ENCODE measurements at regions not wholly inside any gene's neighbourhood (a gene's known extent, or its start where the extent isn't known, plus 50 kb on each side); places are given as distances from the start of the nearest gene placed in this dataset.
A peak's percentile ranks its signal among the peaks of the same experiment; 100 is the strongest.

DNA sequence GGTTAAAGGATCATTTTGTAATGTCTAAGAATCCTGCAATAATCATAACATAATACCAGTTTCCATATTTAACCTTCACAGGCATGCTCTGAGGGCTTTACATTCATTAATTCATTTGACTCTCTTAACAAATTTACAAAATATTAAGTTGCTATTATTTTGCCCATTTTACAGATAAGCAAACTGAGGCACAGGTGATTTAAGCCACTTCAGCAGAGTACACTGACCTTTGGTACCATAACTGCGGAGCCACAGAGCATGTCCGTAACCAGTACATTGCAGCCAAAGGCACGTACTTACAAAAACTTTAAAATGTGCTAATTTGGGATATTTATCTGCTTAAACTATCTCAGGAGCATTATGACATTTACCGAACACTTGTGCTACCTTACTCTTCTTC is 169.4 kb upstream of the MYO16 start:
- Mint-ChIP-seq H3K9me3 (peaks cover 1% of the 10 kb centered on the region), H3K4me3 (no peak overlapping the region), H3K4me1 (no peaks in the 10 kb centered on the region), H3K36me3 (no peaks in the 10 kb centered on the region), H3K27ac (no peak overlapping the region), H3K27me3 (no peaks in the 10 kb centered on the region)
- POLR2A ChIA-PET, result no interaction called here
- DNase-seq (no peak), ATAC-seq (ENCODE audit: low read depth) (no peak)

DNA sequence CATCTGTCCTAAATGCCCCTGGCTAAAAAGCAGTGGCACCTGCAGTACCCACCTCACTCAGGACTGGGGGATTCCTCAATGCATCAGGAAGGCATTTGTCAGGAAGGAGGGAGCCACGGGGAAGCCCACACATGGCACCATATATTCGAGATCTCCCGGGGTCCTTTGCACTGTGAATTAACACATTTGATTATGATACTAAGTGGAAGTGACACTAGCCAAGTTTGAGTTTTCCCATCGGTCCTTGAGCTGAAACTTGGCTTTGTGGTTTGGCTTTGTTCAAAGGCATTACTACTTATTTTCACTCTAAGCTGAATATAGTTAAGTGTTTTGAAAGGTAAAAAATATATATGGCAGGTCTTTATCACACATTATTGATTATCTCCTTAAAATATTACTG is 168.7 kb upstream of the MYO16 start:
- no peak overlapping the region for H3K4me3 Mint-ChIP-seq

DNA sequence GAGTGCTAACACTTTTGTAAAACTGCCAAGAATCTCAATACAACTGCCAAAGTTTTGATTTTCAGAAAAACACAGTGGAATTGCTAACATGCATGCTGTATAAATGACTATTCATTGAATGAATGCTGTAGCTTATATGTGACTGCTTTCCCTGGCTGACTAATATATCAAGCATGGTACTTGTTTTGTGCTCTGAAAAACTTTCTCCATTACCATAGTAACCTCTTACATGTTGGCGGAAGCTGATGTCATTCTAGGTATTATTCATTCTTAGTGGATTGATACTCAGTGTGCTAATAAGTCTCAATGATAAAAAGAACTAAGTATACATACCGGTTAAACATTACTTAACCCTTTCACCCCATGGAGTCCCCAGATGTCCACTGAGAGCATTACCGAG is 166.1 kb upstream of the MYO16 start:
- Mint-ChIP-seq H3K36me3 (no peaks in the 10 kb centered on the region), H3K4me1 (no peaks in the 10 kb centered on the region), H3K27ac (no peak overlapping the region), H3K9me3 (peaks cover 1% of the 10 kb centered on the region), H3K4me3 (no peak overlapping the region), H3K27me3 (no peaks in the 10 kb centered on the region)
- DNase-seq, result no peak
- no peak for ATAC-seq (ENCODE audit: low read depth)
- POLR2A ChIA-PET, result no interaction called here

More for the DNA sequence above, 168.7 kb upstream of the MYO16 start:
- ATAC-seq (ENCODE audit: low read depth) (no peak), DNase-seq (no peak)
- Mint-ChIP-seq H3K9me3 (peaks cover 1% of the 10 kb centered on the region), H3K27me3 (no peaks in the 10 kb centered on the region), H3K27ac (no peak overlapping the region), H3K36me3 (no peaks in the 10 kb centered on the region), H3K4me1 (no peaks in the 10 kb centered on the region)
- POLR2A ChIA-PET, result no interaction called here

DNA sequence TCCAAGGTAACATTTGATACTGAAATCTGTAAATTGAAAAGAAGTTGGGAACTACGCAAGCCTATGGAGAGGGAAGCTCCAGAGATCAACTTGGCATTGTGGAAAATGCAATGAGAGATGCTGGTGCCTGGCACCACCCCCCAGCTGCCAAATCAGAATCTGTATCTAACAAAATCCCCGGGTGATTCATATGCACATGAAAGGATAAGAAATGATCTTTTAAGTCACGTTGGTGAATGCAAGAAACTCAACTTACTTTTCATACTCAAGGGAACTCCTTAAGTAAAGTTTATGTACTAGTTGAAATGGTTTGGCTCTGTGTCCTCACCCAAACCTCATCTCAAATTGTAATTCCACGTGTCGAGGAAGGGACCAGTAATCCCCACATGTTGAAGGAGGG is 158.5 kb upstream of the MYO16 start:
- no peak overlapping the region for H3K27ac Mint-ChIP-seq
- peaks cover 8% of the 10 kb centered on the region for H3K9me3 Mint-ChIP-seq
- H3K4me3 Mint-ChIP-seq, result no peak overlapping the region
- POLR2A ChIA-PET, result no interaction called here
- DNase-seq (no peak), ATAC-seq (ENCODE audit: low read depth) (no peak)
- H3K36me3 Mint-ChIP-seq, result no peaks in the 10 kb centered on the region
- H3K4me1 Mint-ChIP-seq, result no peaks in the 10 kb centered on the region
- H3K27me3 Mint-ChIP-seq, result no peaks in the 10 kb centered on the region

DNA sequence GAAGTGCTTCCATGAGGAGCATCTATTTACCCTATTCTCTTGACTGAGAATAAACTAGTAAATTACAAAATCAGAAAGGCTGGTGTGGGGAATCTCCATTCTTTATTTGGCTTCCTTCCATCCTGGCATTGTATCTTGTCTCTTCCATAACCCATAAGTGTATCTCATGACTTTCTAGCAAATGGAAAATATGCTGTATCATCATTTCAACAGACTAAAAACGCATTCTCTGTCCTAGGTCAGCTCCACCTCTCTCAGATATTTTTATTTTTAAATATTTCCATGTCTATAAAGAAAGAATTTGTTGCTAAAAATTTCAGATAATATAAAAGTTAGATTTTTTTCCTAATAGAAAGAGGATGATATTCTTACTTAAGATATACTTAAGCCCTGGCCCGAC is 154.2 kb upstream of the MYO16 start:
- Mint-ChIP-seq H3K4me1 (no peaks in the 10 kb centered on the region), H3K27me3 (no peaks in the 10 kb centered on the region), H3K9me3 (peaks cover 8% of the 10 kb centered on the region), H3K4me3 (no peak overlapping the region), H3K27ac (no peak overlapping the region), H3K36me3 (no peaks in the 10 kb centered on the region)
- DNase-seq, result no peak
- ATAC-seq (ENCODE audit: low read depth), result no peak
- POLR2A ChIA-PET, result no interaction called here

DNA sequence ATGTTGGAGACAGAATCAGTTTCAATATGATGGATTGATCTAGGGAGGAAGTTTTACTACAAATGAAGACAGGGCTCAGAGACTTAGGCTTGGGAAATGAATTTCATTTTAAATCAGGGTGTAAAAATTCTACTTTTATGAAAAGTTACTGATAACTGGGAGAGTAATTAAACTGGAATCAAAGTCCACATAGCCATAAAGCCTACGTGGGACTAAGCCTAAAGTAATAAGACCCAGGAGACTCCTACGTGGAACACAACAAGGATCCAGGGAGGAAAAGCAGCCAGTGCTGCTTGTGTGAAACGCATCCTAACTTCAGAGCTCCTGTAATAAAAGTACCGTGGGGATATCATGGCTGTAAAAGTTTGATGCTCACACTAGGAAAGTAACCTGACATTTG is 152.0 kb upstream of the MYO16 start:
- H3K9me3 Mint-ChIP-seq, result no peaks in the 10 kb centered on the region
- no peak overlapping the region for H3K27ac Mint-ChIP-seq
- H3K36me3 Mint-ChIP-seq, result no peaks in the 10 kb centered on the region
- no peak for DNase-seq
- H3K27me3 Mint-ChIP-seq, result no peaks in the 10 kb centered on the region
- no peaks in the 10 kb centered on the region for H3K4me1 Mint-ChIP-seq
- POLR2A ChIA-PET, result no interaction called here
- ATAC-seq (ENCODE audit: low read depth), result no peak
- H3K4me3 Mint-ChIP-seq, result no peak overlapping the region

DNA sequence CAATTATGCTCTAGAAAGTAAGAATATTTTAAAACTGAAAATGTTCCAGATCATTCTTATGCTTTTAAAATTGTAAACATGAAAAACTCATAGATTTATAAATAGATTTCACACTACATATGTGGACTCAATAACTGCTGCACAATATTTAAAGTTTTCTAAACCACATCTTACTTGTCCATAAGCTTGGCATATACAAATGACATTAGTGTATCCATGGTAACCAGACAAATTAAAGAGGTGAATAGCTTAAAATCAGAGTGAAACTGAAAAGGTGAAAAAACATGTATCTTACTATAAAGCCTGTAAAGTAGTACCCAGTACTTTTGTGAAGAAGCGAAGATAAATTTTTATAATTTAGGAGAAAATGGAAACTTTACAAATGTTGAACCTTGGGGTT is 151.2 kb upstream of the MYO16 start:
- DNase-seq (no peak), ATAC-seq (ENCODE audit: low read depth) (no peak)
- Mint-ChIP-seq H3K27me3 (no peaks in the 10 kb centered on the region), H3K36me3 (no peaks in the 10 kb centered on the region), H3K4me3 (no peak overlapping the region), H3K9me3 (no peaks in the 10 kb centered on the region), H3K27ac (no peak overlapping the region), H3K4me1 (no peaks in the 10 kb centered on the region)
- POLR2A ChIA-PET, result no interaction called here

DNA sequence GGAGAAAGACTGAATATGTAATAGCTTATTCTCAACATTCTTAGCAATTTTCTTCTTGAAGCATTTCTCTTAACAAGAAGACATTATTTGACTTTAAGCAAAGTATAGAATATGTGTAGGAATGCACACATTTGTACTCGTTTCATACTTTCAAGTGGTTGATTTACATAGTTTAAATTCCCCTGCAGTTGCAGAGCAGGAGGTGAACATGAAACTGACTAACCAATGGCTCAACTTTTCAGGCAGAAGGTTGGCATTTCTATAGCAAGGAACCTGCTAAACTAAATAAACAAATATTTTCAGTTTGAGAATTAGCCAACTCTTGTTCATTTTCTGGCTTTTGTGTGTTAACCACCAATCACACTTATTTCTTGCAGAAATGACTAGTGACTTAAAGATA is 145.4 kb upstream of the MYO16 start:
- no peaks in the 10 kb centered on the region for H3K4me1 Mint-ChIP-seq
- POLR2A ChIA-PET, result no interaction called here
- DNase-seq, result no peak
- no peaks in the 10 kb centered on the region for H3K36me3 Mint-ChIP-seq
- no peak for ATAC-seq (ENCODE audit: low read depth)
- H3K4me3 Mint-ChIP-seq, result no peak overlapping the region
- no peaks in the 10 kb centered on the region for H3K27me3 Mint-ChIP-seq
- H3K9me3 Mint-ChIP-seq, result no peaks in the 10 kb centered on the region
- no peak overlapping the region for H3K27ac Mint-ChIP-seq

DNA sequence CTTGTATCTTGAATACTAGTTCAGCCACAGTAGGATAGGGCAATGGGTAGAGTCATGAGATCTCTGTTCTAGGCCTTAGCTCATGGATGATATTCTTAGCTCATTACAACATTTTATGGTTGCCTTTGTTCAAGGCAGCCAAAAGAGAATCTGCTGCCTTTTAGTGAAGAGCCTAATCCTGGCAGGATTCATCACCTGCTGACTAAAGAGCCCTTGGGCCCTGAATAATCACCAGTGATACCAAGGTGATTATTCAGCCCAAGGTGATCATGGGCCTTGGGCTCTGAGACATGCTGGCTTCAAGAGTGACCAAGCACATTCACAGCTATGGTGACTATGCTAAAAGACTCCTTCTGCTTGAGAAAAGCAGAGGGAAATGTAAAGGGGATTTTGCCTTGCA is 143.3 kb upstream of the MYO16 start:
- Mint-ChIP-seq H3K9me3 (no peaks in the 10 kb centered on the region), H3K36me3 (no peaks in the 10 kb centered on the region), H3K27ac (no peak overlapping the region), H3K27me3 (no peaks in the 10 kb centered on the region), H3K4me3 (no peak overlapping the region), H3K4me1 (no peaks in the 10 kb centered on the region)
- ATAC-seq (ENCODE audit: low read depth) (no peak), DNase-seq (no peak)
- POLR2A ChIA-PET, result no interaction called here

DNA sequence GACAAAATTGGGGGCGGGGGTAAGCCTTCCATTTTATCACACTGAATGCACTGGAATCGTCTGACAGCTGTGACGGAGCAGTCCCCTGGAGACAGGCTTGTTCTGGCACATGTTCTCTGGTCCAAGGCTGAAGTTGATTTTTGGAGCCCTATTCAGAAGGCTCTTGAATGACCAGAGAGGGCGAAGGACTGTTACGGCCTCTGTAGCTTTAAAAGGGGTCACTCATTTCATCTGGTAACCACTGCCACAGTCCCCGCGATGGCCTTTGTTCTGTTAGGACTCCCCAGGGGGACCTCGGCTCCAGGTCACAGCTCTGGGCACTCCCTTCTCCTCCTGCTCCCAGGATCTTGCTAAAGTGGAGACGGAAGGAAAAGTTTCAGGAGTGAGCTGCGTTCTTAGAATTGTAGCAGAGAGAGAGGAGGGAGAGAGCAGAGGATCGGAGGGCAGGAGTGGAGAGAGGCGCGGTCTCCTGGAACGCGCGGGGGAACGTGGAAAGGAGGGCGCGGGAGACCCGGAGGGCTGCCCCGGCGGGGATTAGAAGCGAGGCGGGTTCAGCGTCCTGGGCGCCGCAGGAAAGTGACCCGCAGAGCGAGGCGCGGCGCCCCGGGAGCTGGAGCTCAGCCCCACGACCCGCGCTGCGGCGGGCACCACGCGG is 134.3 kb upstream of the MYO16 start:
- Mint-ChIP-seq H3K4me3 (peak overlapping the region; percentile 65), H3K9me3 (no peaks in the 10 kb centered on the region), H3K27ac (no peak overlapping the region), H3K4me1 (peaks cover 6% of the 10 kb centered on the region), H3K36me3 (no peaks in the 10 kb centered on the region), H3K27me3 (peaks cover 34% of the 10 kb centered on the region)
- no peak for ATAC-seq (ENCODE audit: low read depth)
- DNase-seq, result no peak
- POLR2A ChIA-PET, result no interaction called here

DNA sequence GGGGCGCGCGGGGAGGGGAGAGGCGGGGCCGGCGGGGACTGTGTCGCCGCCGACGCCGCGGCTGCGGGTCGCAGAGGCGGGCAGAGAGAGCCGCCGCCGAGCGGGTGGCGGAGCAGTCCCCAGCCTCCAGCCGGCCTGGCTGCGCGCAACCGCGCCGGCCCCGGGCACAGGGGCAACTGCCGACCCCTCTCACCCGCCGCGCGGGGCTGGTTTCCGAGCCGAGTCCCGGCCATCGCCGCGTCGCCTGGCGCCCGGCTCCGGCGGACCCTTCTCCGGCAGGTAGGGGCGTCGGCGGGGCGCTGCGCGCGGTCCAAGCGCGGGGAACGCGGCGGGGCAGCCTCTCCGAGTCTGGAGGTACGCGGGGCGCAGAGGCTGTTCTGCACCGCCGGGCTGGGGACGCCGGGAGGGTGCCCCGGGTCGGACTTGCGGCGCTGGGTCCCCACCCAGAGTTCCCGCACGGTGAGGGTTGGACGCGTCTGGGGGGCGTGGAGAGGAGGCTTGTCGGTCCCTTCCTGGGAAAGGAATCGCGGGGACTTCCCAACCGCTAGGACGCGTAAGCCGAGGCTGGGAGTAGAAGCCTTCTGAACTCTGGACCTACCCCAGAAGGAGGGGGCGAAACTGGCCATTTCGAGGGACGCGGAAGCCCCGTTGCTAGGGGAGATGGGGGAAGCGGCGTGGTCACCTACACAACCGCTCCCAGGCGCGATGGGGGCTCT is 133.6 kb upstream of the MYO16 start:
- no peak for ATAC-seq (ENCODE audit: low read depth)

DNA sequence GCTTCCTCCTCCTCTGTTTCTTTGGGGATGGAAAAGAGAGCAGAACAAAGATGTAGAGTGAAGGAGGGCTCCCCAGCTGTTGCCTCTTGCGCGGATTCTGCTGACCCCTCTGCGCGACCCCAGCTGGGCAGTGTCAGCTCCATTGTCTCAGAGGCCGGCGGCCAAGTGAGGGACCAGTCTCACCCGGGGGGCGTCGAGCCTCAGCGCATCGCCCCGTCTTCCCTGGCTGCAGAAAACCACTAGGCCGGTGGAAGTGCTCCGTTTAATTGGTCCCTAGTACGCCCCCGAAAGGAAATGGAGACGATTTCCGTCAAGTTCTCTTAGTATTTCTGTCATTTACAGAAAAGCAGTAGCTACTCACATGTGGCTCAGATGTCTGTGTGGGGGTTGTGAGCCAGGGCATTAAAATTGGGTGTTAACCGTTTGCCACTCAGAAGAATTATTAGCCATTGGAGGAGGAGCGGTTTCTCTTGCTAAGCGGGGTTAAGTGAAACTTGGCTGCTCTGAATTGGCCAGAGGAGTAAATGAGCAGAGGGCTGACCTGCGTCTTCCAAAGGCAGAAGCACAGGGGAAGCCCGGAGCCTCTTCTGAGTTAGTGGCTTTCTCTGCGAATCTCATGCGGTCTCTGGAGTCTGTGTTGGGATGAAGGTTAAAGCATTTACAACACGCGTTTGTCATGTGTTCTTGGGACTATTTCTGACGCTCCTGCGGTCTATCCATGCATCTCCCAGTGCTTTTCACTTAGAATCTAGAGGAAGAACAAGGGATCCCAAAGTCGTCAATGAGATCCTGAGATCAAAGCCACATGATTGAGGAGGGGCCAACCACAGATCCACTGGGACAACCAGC is 132.8 kb upstream of the MYO16 start:
- H3K9me3 Mint-ChIP-seq, result no peaks in the 10 kb centered on the region
- H3K4me3 Mint-ChIP-seq, result peak overlapping the region; percentile 25
- no peaks in the 10 kb centered on the region for H3K36me3 Mint-ChIP-seq
- H3K4me1 Mint-ChIP-seq, result peaks cover 6% of the 10 kb centered on the region
- peaks cover 34% of the 10 kb centered on the region for H3K27me3 Mint-ChIP-seq
- no peak overlapping the region for H3K27ac Mint-ChIP-seq
- ATAC-seq (ENCODE audit: low read depth), result no peak
- POLR2A ChIA-PET, result no interaction called here
- no peak for DNase-seq

More for the DNA sequence above, 133.6 kb upstream of the MYO16 start:
- Mint-ChIP-seq H3K9me3 (no peaks in the 10 kb centered on the region), H3K27me3 (peaks cover 34% of the 10 kb centered on the region), H3K4me1 (peaks cover 6% of the 10 kb centered on the region), H3K4me3 (peak overlapping the region; percentile 25), H3K36me3 (no peaks in the 10 kb centered on the region), H3K27ac (no peak overlapping the region)
- DNase-seq, result no peak
- POLR2A ChIA-PET, result no interaction called here

DNA sequence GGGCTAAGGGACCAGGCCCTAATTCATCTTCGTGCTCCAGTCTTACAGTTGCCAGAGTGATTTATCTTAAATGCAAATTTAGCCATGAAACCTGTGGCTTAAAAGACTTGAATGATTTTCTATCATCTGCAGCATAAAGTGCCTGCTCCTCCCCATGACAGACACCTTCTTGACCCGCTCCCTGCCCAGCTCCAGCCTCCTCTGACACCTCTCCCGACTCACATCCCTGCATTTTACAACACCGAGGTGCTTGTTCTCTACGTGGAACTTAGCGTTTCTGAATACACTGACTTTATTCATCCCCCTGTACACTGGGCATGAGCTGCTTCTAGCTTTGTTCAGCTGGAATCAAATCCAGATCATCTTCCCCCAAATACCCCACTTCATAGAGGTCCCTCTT is 128.7 kb upstream of the MYO16 start:
- peaks cover 3% of the 10 kb centered on the region for H3K4me1 Mint-ChIP-seq
- H3K9me3 Mint-ChIP-seq, result no peaks in the 10 kb centered on the region
- POLR2A ChIA-PET, result no interaction called here
- no peaks in the 10 kb centered on the region for H3K36me3 Mint-ChIP-seq
- no peak overlapping the region for H3K27ac Mint-ChIP-seq
- DNase-seq (no peak), ATAC-seq (ENCODE audit: low read depth) (no peak)
- no peak overlapping the region for H3K4me3 Mint-ChIP-seq
- peaks cover 24% of the 10 kb centered on the region for H3K27me3 Mint-ChIP-seq

DNA sequence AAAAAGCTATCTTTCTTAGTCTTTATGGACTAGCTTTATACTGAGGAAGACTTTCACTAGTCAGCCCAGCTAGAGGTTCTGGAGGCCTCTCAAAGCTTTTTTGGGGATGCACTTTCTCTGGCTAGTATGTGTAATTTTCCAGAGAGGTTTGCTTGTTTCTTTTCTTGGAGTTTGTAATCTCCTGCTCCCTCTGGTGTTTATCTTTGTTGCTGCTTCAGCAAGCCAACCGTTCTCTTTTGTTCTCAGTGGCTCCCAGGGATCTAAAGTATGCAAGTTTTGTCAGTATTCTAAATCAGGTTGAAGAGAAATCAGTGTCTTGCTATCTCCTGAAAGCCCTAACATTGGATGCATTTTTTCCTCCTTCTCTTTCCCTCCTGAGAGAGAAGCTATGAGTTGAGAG is 121.1 kb upstream of the MYO16 start:
- no peaks in the 10 kb centered on the region for H3K27me3 Mint-ChIP-seq
- no peaks in the 10 kb centered on the region for H3K4me1 Mint-ChIP-seq
- H3K4me3 Mint-ChIP-seq, result no peak overlapping the region
- ATAC-seq (ENCODE audit: low read depth) (no peak), DNase-seq (no peak)
- no peaks in the 10 kb centered on the region for H3K36me3 Mint-ChIP-seq
- H3K27ac Mint-ChIP-seq, result no peak overlapping the region
- no peaks in the 10 kb centered on the region for H3K9me3 Mint-ChIP-seq
- POLR2A ChIA-PET, result no interaction called here
